ENCODE measurements at regions not wholly inside any gene's neighbourhood (a gene's known extent, or its start where the extent isn't known, plus 50 kb on each side); places are given as distances from the start of the nearest gene placed in this dataset.

DNA sequence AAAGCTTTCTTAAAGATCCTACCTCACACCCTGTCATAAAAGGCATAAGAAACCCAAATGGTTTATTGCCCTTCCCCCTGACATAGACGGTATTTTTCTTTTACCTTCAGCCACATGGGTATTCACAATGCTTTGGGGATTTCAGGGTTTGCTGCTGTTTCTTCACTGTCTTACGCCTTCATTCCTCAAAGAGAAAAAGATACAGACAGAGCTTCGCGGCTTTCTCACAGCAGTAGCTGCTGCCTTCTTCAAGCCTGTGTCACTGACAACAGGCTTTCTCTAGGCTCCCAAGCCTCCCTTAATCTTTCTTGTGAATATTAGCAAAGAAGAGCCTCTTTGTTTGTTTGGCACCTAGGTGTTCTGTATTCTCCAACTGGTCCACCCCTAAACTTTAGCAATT is 197.4 kb upstream of the ARID2 start:
- TF ChIP-seq POLR2A (IDR thresholded peaks at IDR 0.05): no peak
- TF ChIP-seq, protein P1, sequence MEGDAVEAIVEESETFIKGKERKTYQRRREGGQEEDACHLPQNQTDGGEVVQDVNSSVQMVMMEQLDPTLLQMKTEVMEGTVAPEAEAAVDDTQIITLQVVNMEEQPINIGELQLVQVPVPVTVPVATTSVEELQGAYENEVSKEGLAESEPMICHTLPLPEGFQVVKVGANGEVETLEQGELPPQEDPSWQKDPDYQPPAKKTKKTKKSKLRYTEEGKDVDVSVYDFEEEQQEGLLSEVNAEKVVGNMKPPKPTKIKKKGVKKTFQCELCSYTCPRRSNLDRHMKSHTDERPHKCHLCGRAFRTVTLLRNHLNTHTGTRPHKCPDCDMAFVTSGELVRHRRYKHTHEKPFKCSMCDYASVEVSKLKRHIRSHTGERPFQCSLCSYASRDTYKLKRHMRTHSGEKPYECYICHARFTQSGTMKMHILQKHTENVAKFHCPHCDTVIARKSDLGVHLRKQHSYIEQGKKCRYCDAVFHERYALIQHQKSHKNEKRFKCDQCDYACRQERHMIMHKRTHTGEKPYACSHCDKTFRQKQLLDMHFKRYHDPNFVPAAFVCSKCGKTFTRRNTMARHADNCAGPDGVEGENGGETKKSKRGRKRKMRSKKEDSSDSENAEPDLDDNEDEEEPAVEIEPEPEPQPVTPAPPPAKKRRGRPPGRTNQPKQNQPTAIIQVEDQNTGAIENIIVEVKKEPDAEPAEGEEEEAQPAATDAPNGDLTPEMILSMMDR (IDR thresholded peaks at IDR 0.05 in 4 of 5, conservative IDR thresholded peaks at IDR 0.05 in 1 of 5): no peak
